ENCODE measurements at regions not wholly inside any gene's neighbourhood (a gene's known extent, or its start where the extent isn't known, plus 50 kb on each side); places are given as distances from the start of the nearest gene placed in this dataset.

GRCh38 chr7:36080843-36081242 lies 72.2 kb upstream of the EEPD1 start:
- no peak for TF ChIP-seq POLR2A (IDR thresholded peaks at IDR 0.05)
- no peak for TF ChIP-seq EP300 (IDR thresholded peaks at IDR 0.05; ENCODE audit: low read depth)
- no peak for TF ChIP-seq CTCF (IDR thresholded peaks at IDR 0.05)
- no peak for TF ChIP-seq POLR2AphosphoS5 (IDR thresholded peaks at IDR 0.05)
- Histone ChIP-seq H3K27me3 (no peaks in the 10 kb centered on the region), H3K36me3 (no peaks in the 10 kb centered on the region), H3K4me1 (no peaks in the 10 kb centered on the region), H3K4me3 (no peak overlapping the region), H3K27ac (no peak overlapping the region), H3K9me3 (no peaks in the 10 kb centered on the region)
- intact Hi-C loops (cut with DNase I; ENCODE audit: low total_unique reads) (no loop called here), in situ Hi-C loops (cut with MboI; ENCODE audit: low pct_ligation_motif_present in 1 of 4, low pct_unique_long_range_greater_than_20kb in 1 of 4, low sequenced_read_pairs in 3 of 4) (no loop called here)
- 84% methylated on average over 5 of the region's 5 CpGs; no CpG with 5 or more reads in 1 of the 2 donors for WGBS, 2 donors (ENCODE audit: low coverage in 1 of 2)
- DNase-seq: no peak

GRCh38 chr7:36082216-36082615 lies 70.8 kb upstream of the EEPD1 start:
- in situ Hi-C loops (cut with MboI; ENCODE audit: low pct_ligation_motif_present in 1 of 4, low pct_unique_long_range_greater_than_20kb in 1 of 4, low sequenced_read_pairs in 3 of 4): no loop called here
- TF ChIP-seq POLR2A (IDR thresholded peaks at IDR 0.05) (no peak), EP300 (IDR thresholded peaks at IDR 0.05; ENCODE audit: low read depth) (no peak), CTCF (IDR thresholded peaks at IDR 0.05) (no peak), POLR2AphosphoS5 (IDR thresholded peaks at IDR 0.05) (no peak)

GRCh38 chr7:36082910-36083309 lies 70.1 kb upstream of the EEPD1 start:
- H3K9me3 ChIP-seq: no peaks in the 10 kb centered on the region
- intact Hi-C loops (cut with DNase I; ENCODE audit: low total_unique reads) (no loop called here), in situ Hi-C loops (cut with MboI; ENCODE audit: low pct_ligation_motif_present in 1 of 4, low pct_unique_long_range_greater_than_20kb in 1 of 4, low sequenced_read_pairs in 3 of 4) (no loop called here)
- no peak overlapping the region for H3K4me3 ChIP-seq
- H3K36me3 ChIP-seq: no peaks in the 10 kb centered on the region
- H3K27ac ChIP-seq: no peak overlapping the region
- WGBS, 2 donors (ENCODE audit: low coverage in 1 of 2): 93 to 100% methylated on average over 1 to 5 of the region's 5 CpGs
- no peak for TF ChIP-seq POLR2AphosphoS5 (IDR thresholded peaks at IDR 0.05)
- TF ChIP-seq CTCF (IDR thresholded peaks at IDR 0.05): no peak
- TF ChIP-seq EP300 (IDR thresholded peaks at IDR 0.05; ENCODE audit: low read depth): no peak
- TF ChIP-seq POLR2A (IDR thresholded peaks at IDR 0.05): no peak
- H3K27me3 ChIP-seq: no peaks in the 10 kb centered on the region
- H3K4me1 ChIP-seq: no peaks in the 10 kb centered on the region
- no peak for DNase-seq

More at GRCh38 chr7:36082216-36082615, 70.8 kb upstream of the EEPD1 start:
- Histone ChIP-seq H3K27me3 (no peaks in the 10 kb centered on the region), H3K36me3 (no peaks in the 10 kb centered on the region), H3K4me3 (no peak overlapping the region), H3K9me3 (no peaks in the 10 kb centered on the region), H3K27ac (no peak overlapping the region), H3K4me1 (no peaks in the 10 kb centered on the region)
- DNase-seq: no peak
- 81 to 82% methylated on average over 3 to 4 of the region's 4 CpGs for WGBS, 2 donors (ENCODE audit: low coverage in 1 of 2)
- intact Hi-C loops (cut with DNase I; ENCODE audit: low total_unique reads): no loop called here

- 90 to 93% methylated on average over 3 to 12 of the region's 12 CpGs for WGBS, 2 donors (ENCODE audit: low coverage in 1 of 2)
- in situ Hi-C loops (cut with MboI; ENCODE audit: low pct_ligation_motif_present in 1 of 4, low pct_unique_long_range_greater_than_20kb in 1 of 4, low sequenced_read_pairs in 3 of 4): no loop called here
- no peaks in the 10 kb centered on the region for H3K9me3 ChIP-seq
- no peak for DNase-seq
- TF ChIP-seq CTCF (IDR thresholded peaks at IDR 0.05) (no peak), POLR2AphosphoS5 (IDR thresholded peaks at IDR 0.05) (no peak), POLR2A (IDR thresholded peaks at IDR 0.05) (no peak), EP300 (IDR thresholded peaks at IDR 0.05; ENCODE audit: low read depth) (no peak)
- H3K4me1 ChIP-seq: no peaks in the 10 kb centered on the region
- no peaks in the 10 kb centered on the region for H3K27me3 ChIP-seq
- no peak overlapping the region for H3K27ac ChIP-seq
- no peak overlapping the region for H3K4me3 ChIP-seq
- intact Hi-C loops (cut with DNase I; ENCODE audit: low total_unique reads): no loop called here
- H3K36me3 ChIP-seq: no peaks in the 10 kb centered on the region
Measured at GRCh38 chr7:36083626-36084380, 69.3 kb upstream of the EEPD1 start.
